ENCODE measurements at regions not wholly inside any gene's neighbourhood (a gene's known extent, or its start where the extent isn't known, plus 50 kb on each side); places are given as distances from the start of the nearest gene placed in this dataset.

GRCh38 chr12:127398016-127398710, 868.8 kb upstream of the TMEM132C start:
- TF ChIP-seq POLR2AphosphoS5 (IDR thresholded peaks at IDR 0.05; ENCODE audit: low read depth) (no peak), ETS1 (IDR thresholded peaks at IDR 0.05) (no peak), CTCF (conservative IDR thresholded peaks at IDR 0.05; ENCODE audit: low read depth in 2 of 2) (no peak), EZH2 (IDR thresholded peaks at IDR 0.05; ENCODE audit: low read depth, unreplicated experiment) (no peak), REST (IDR thresholded peaks at IDR 0.05; ENCODE audit: unreplicated experiment) (no peak)
